ENCODE measurements at regions not wholly inside any gene's neighbourhood (a gene's known extent, or its start where the extent isn't known, plus 50 kb on each side); places are given as distances from the start of the nearest gene placed in this dataset.

DNA sequence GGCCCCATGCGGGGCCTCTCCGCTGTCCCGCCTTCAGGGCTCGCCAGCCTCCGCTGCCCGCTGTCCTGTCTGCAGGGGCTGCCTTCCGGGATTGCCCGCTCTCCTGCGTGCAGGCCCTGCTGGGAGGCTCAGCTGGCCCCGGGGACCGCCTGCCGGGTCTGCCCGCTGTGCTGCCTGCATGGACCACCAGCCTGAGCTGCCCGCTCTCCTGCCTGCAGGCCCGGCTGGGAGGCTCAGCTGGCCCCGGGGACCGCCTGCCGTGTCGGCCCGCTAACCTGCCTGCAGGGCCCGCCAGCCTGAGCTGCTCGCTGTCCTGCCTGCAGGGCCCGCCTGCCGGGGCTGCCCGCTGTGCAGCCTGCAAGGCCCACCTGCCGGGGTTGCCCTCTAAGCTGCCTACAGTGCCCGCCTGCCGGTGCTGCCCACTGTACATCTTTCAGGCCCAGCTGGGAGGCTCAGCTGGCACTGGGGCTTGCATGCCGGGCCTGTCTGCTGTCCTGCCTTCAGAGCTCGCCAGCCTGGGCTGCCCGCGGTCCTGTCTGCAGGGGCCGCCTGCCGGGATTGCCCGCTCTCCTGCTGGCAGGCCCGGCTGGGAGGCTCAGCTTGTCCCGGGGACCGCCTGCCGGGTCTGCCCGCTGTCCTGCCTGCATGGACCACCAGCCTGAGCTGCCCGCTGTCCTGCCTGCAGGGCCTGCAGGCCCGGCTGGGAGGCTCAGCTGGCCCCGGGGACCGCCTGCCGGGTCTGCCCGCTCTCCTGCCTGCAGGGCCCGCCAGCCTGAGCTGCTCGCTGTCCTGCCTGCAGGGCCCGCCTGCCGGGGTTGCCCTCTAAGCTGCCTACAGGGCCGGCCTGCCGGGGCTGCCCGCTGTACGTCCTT lies 165.1 kb downstream of the GLRX3 start:
- TF ChIP-seq, protein P1, sequence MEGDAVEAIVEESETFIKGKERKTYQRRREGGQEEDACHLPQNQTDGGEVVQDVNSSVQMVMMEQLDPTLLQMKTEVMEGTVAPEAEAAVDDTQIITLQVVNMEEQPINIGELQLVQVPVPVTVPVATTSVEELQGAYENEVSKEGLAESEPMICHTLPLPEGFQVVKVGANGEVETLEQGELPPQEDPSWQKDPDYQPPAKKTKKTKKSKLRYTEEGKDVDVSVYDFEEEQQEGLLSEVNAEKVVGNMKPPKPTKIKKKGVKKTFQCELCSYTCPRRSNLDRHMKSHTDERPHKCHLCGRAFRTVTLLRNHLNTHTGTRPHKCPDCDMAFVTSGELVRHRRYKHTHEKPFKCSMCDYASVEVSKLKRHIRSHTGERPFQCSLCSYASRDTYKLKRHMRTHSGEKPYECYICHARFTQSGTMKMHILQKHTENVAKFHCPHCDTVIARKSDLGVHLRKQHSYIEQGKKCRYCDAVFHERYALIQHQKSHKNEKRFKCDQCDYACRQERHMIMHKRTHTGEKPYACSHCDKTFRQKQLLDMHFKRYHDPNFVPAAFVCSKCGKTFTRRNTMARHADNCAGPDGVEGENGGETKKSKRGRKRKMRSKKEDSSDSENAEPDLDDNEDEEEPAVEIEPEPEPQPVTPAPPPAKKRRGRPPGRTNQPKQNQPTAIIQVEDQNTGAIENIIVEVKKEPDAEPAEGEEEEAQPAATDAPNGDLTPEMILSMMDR (IDR thresholded peaks at IDR 0.05; ENCODE audit: low read length) = no peak
- TF ChIP-seq EZH2 (IDR thresholded peaks at IDR 0.05; ENCODE audit: borderline replicate concordance, low read length) = no peak
